ELF-1 (cell line): ENCODE measurements at regions not wholly inside any gene's neighbourhood (a gene's known extent, or its start where the extent isn't known, plus 50 kb on each side); places are given as distances from the start of the nearest gene placed in this dataset.

ENCODE experiments used
- DNase-seq: peaks from one replicate; pipeline ENCODE4 v3.0.0-alpha.2; 2016; ENCODE audit warnings: low read depth, low spot score

- no peak for DNase-seq
Measured at GRCh38 chr18:60978338-60978737, 354.9 kb upstream of the CDH20 start.

GRCh38 chr18:60980422-60981005 lies 352.7 kb upstream of the CDH20 start:
- DNase-seq, result no peak

- DNase-seq, result no peak
Measured at GRCh38 chr18:60981682-60982328, 351.4 kb upstream of the CDH20 start.

GRCh38 chr18:60982329-60982695 lies 350.9 kb upstream of the CDH20 start:
- DNase-seq, result no peak

GRCh38 chr18:60982928-60983327 lies 350.3 kb upstream of the CDH20 start:
- DNase-seq, result no peak

GRCh38 chr18:60984510-60984909 lies 348.7 kb upstream of the CDH20 start:
- DNase-seq, result no peak

- no peak for DNase-seq
Measured at GRCh38 chr18:60987963-60988362, 345.3 kb upstream of the CDH20 start.

- no peak for DNase-seq
Measured at GRCh38 chr18:60996326-60996725, 336.9 kb upstream of the CDH20 start.

GRCh38 chr18:60996822-60997221 lies 336.4 kb upstream of the CDH20 start:
- no peak for DNase-seq

- DNase-seq, result no peak
Measured at GRCh38 chr18:61001138-61001537, 332.1 kb upstream of the CDH20 start.

GRCh38 chr18:61006687-61007224 lies 326.5 kb upstream of the CDH20 start:
- no peak for DNase-seq

GRCh38 chr18:61019338-61020301 lies 313.6 kb upstream of the CDH20 start:
- no peak for DNase-seq

GRCh38 chr18:61025596-61025995 lies 307.6 kb upstream of the CDH20 start:
- no peak for DNase-seq

GRCh38 chr18:61031626-61032025 lies 301.6 kb upstream of the CDH20 start:
- no peak for DNase-seq

- no peak for DNase-seq
Measured at GRCh38 chr18:61034580-61034979, 298.6 kb upstream of the CDH20 start.

GRCh38 chr18:61039251-61039650 lies 294.0 kb upstream of the CDH20 start:
- no peak for DNase-seq

GRCh38 chr18:61047794-61048193 lies 285.4 kb upstream of the CDH20 start:
- DNase-seq, result no peak

- no peak for DNase-seq
Measured at GRCh38 chr18:61057443-61057842, 275.8 kb upstream of the CDH20 start.

- no peak for DNase-seq
Measured at GRCh38 chr18:61062258-61062657, 271.0 kb upstream of the CDH20 start.

GRCh38 chr18:61064911-61065310 lies 268.3 kb upstream of the CDH20 start:
- no peak for DNase-seq

- no peak for DNase-seq
Measured at GRCh38 chr18:61076986-61077385, 256.2 kb upstream of the CDH20 start.

- DNase-seq, result no peak
Measured at GRCh38 chr18:61079714-61080113, 253.5 kb upstream of the CDH20 start.
